ENCODE measurements at regions not wholly inside any gene's neighbourhood (a gene's known extent, or its start where the extent isn't known, plus 50 kb on each side); places are given as distances from the start of the nearest gene placed in this dataset.

- no peak for DNase-seq (ENCODE audit: low read depth)
Observed at GRCh38 chr5:7016999-7017747, 303.9 kb downstream of the TENT4A start.

DNA sequence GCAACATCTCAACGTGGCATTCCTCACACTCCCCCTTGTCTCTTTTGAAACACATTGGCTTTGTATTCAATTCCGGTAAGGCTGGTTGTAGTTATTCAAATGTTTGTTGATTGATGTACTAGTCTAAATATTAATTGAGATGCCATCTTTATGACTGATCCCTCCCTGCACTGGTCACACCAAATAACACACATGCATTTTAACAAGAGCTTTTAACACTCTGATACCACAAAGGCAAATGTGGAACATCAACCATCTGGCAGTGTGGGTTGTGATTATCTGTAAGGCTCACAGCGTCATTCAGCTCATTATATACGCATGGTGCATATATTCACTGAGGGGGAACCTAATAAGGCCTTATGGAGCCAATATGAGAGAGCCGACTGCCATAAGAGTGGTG lies 305.0 kb downstream of the TENT4A start:
- DNase-seq (ENCODE audit: low read depth) = no peak

DNA sequence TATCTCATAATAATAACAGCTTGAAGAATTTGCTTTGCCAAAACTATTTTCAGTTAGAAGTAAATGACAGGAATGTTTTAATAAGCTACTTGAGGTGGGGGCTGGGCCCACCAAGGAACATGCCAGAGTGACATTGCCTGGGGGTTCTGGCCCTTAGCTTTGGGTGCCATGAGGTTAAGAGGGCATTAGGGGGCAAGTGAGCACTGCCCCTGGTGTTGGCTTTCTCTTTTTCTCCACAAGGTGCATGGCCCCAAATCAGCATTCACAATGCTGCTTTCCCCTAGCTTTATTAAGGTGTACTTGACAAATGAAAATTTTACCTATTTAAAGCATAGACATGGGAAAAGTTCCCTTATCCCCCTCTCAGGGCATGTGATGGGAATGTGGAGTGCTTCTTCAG lies 305.4 kb downstream of the TENT4A start:
- DNase-seq (ENCODE audit: low read depth) = no peak

DNA sequence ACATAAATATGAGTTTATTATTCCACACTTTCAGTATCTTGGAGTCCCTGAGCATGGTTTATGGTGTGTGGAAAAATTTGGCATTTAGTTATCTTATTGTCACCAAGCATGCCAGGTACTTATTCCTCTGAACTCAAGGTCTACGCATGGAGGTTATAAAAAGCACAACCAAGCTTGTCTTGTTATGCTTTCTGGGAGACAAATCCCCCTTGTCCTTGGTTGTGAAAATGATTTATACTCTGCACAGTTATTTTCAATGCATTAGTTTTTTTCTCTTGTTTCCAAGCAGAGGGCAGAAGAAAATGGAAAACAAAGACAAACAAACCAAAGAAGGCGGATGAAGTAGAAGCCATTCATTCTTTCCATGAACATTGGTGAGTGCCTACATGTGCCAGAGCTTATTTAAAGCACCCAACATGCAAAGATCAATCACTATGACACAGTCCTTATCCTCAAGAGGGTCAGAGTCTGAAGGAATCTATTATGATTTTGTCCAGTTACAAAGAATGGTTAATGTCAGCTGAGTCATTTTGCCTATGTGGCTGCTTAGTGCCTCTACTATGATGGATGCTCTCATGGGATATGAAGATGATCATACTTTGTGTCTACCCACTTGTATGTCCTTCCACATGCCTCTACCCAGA lies 323.1 kb downstream of the TENT4A start:
- no peak for DNase-seq (ENCODE audit: low read depth)

- DNase-seq (ENCODE audit: low read depth) = no peak
Observed at GRCh38 chr5:7039074-7039473, 325.8 kb downstream of the TENT4A start.

GRCh38 chr5:7040111-7040510 lies 326.9 kb downstream of the TENT4A start:
- no peak for DNase-seq (ENCODE audit: low read depth)

DNA sequence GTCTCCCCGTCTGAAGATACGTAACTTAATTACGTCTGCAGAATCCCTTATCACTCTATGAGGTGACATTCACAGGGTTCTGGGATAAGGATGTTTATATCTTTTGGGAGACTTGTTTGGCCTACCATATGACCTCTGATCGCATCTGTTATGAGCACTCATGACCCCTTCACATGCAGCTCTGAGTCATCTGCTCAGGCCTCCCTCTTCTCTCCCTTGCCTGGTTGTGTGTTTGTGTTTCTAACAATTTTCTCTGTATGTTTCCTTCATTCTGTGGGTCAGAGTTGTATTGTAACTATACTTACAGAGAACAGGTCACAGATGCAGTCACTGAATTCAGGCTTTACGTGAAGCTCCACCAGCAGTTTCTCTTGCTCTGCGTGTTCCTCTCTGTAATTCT lies 330.6 kb downstream of the TENT4A start:
- DNase-seq (ENCODE audit: low read depth) = no peak

- no peak for DNase-seq (ENCODE audit: low read depth)
Observed at GRCh38 chr5:7047511-7048261, 334.5 kb downstream of the TENT4A start.

- DNase-seq (ENCODE audit: low read depth) = no peak
Observed at GRCh38 chr5:7050986-7051385, 337.8 kb downstream of the TENT4A start.

GRCh38 chr5:7053125-7053524 lies 339.9 kb downstream of the TENT4A start:
- no peak for DNase-seq (ENCODE audit: low read depth)

- DNase-seq (ENCODE audit: low read depth) = no peak
Observed at GRCh38 chr5:7053528-7054209, 340.4 kb downstream of the TENT4A start.

DNA sequence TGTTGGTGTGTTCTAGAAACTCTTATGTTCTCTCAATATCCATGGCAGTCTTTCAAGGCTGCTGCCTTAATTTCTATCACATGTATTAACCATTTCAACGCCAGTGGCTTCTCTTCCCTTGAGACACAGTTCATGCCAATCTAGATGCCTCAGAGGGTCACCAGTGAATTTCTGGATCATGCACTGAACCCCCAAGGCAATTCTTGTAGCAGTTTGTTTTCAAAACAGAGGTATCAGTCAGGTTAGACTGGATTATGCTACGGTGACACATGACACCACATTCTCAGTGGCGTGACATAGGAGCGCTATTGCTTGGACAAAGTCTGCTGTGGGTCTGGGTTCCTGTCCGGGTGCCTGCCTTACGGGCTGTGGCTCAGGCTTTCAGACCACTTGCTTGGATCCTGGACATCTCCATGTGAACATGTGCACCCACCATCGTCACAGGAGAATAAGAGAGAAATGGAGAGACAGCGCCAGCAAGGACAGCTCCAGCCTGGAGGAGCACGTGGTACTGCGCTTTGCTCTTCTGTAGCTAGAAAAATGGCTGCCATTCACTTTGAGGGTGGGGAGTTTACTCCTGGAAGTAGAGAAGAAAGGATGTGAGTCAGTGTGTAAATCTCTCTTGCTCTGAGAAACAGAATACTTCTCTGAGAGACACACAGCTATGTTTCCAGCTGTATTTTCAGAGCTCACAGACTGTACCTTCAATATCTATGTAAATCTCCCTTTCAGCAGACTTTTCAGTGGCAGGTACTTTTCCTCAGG lies 329.3 kb upstream of the ADCY2 start:
- no peak for DNase-seq (ENCODE audit: low read depth)

DNA sequence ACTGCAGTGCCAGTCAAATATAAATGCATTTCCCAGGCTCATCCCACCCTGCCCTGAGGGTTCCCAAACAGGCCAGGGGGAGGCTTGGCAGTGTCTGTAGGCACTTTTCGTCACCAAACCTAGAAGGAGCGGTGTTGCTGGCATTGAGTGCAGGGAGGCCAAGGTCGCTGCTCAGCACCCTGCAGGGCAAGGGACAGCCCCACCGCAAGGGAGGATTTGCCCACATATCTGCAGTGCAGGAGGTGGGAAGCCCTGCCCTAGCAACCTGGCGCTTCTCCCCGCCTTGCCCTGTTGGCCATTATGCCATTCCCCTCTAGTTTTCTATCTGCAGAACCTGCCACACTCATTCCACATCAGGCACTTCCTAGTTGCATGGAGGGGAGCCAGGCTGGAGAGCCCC lies 327.8 kb upstream of the ADCY2 start:
- no peak for DNase-seq (ENCODE audit: low read depth)

DNA sequence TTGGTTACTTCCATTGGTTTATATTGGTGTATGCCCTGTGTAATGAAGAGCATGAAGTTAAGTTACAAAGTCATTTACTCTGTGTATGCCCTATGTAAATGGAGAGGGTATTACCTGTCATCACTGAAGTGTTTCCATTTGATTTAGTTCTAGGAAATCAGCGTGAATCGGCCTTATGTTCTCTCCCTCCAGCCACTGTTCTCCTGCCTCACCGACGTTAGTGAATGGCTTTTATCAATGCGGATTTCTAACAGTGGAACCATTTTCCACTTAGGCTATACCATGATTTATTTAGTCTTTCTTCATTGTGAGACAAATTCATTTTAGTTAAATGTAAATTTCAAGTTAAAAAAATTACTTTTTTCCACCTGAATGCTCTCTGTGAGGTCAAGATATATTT lies 327.0 kb upstream of the ADCY2 start:
- DNase-seq (ENCODE audit: low read depth) = no peak

GRCh38 chr5:7072188-7072587 lies 323.8 kb upstream of the ADCY2 start:
- no peak for DNase-seq (ENCODE audit: low read depth)

- DNase-seq (ENCODE audit: low read depth) = no peak
Observed at GRCh38 chr5:7073666-7074065, 322.3 kb upstream of the ADCY2 start.

DNA sequence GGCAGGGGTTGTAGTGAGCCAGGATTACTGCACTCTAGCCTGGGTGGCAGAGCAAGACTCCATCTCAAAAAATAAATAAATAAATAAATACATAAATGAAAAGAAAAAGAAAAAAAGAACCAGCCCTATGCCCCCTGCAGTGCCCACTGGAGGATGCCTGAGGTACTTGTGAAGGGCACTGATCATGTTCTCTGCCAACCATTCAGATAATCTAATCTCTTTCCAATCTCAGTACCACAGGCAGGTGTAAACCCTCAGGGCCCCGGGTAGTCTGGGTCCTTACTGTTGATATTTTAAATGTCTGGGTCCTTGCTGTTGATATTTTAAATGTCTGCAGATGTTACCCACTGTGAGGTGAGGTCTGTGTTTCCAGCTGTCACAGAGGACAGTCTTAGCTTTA lies 321.8 kb upstream of the ADCY2 start:
- DNase-seq (ENCODE audit: low read depth) = no peak

GRCh38 chr5:7075470-7075869 lies 320.5 kb upstream of the ADCY2 start:
- no peak for DNase-seq (ENCODE audit: low read depth)

GRCh38 chr5:7078101-7078500 lies 317.8 kb upstream of the ADCY2 start:
- no peak for DNase-seq (ENCODE audit: low read depth)

DNA sequence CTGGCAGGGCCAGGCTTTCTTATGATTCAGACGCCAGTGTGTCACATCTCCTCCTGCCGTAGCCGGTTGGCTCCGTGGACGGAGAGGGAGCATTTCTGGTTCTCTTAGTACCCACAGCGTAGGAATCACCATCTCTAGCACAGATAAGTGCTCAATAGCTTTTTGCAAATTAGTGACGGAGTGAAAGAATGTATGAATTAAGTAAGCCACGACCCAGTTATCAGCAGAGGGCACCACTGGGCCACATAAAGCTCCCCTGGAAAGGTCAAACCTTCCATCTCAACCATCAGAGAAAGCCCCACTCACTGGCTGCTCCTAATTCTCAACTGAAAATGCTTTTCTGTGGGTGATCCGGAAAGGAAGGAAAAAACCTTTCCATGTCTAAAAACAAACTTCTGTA lies 317.0 kb upstream of the ADCY2 start:
- DNase-seq (ENCODE audit: low read depth) = no peak

DNA sequence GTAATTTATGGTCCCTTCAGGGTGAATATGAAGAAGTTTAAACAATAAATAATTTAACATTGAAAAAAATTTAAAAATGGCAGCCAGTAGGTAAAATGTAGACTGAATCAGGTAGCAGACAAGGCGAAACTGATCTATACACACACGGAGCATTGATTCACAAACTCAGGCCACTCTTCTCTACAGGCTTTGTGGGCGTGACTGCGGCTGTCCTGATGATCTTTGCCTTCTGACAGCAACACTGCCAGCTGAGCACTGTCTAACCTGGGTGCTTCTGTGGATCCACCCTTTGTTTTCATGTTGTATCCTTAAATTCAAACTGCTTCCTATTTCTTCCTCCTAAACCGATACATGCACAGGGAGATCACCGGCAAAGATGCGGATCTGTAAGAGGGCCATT lies 315.4 kb upstream of the ADCY2 start:
- DNase-seq (ENCODE audit: low read depth) = no peak

DNA sequence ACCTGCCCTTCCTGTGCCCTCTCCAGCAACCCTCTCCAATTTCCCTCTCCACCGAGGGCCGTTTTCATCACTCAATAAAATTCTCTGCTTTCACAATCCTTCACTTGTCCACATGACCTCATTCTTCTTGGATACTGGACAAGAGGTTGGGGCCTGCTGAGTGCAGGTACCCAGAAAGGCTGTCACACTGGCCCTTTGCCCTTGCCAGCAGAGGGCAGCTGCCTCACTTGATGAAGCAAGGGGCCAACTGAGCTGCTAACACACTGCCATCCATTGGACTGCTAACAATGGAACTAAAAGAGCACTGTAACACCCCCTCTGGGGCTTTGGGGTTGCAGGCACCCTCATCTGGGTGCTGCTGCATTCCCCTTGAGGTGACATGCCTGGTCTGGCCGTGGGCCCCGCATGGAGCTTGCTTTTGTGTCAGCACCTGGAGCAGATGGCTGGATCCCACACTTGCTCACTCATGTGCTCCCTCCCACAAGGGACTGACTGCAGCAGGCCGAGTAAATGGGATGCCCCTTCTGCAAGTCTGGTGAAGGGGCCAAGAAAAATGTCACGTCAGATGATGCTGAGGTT lies 308.1 kb upstream of the ADCY2 start:
- no peak for DNase-seq (ENCODE audit: low read depth)

Data from T-helper 22 cell (primary cell).